ENCODE measurements at regions not wholly inside any gene's neighbourhood (a gene's known extent, or its start where the extent isn't known, plus 50 kb on each side); places are given as distances from the start of the nearest gene placed in this dataset.

DNA sequence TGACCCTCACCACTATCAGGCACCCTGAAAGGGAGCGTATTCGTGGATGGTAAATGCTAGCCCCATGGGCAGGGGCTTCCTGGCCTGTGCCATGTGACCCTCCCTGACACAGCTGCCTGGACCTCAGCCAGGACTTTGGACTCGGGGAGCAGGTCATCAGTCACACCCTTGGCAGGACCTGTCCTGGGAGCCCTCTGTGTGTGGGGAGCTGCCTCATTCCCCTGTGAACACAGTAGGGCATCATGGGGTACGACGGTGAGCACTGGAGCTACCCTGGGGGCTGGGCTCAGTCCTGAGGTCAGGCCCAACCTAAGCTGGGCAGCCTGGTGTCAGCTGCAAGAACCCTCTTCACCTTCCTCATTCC, 129.3 kb upstream of the FAM20C start:
- Histone ChIP-seq H3K27ac (no peak overlapping the region), H3K36me3 (replicated peaks) (no peaks in the 10 kb centered on the region), H3K27me3 (replicated peaks) (no peaks in the 10 kb centered on the region), H3K4me3 (ENCODE audit: low read depth, low read length) (no peak overlapping the region)
- in situ Hi-C loops (cut with HindIII; ENCODE audit: low pct_ligation_motif_present, low sequenced_read_pairs): no loop called here
- DNase-seq: no peak
- TF ChIP-seq, protein P1, sequence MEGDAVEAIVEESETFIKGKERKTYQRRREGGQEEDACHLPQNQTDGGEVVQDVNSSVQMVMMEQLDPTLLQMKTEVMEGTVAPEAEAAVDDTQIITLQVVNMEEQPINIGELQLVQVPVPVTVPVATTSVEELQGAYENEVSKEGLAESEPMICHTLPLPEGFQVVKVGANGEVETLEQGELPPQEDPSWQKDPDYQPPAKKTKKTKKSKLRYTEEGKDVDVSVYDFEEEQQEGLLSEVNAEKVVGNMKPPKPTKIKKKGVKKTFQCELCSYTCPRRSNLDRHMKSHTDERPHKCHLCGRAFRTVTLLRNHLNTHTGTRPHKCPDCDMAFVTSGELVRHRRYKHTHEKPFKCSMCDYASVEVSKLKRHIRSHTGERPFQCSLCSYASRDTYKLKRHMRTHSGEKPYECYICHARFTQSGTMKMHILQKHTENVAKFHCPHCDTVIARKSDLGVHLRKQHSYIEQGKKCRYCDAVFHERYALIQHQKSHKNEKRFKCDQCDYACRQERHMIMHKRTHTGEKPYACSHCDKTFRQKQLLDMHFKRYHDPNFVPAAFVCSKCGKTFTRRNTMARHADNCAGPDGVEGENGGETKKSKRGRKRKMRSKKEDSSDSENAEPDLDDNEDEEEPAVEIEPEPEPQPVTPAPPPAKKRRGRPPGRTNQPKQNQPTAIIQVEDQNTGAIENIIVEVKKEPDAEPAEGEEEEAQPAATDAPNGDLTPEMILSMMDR (IDR thresholded peaks at IDR 0.05; ENCODE audit: low read depth, low read length, missing control alignments): no peak

DNA sequence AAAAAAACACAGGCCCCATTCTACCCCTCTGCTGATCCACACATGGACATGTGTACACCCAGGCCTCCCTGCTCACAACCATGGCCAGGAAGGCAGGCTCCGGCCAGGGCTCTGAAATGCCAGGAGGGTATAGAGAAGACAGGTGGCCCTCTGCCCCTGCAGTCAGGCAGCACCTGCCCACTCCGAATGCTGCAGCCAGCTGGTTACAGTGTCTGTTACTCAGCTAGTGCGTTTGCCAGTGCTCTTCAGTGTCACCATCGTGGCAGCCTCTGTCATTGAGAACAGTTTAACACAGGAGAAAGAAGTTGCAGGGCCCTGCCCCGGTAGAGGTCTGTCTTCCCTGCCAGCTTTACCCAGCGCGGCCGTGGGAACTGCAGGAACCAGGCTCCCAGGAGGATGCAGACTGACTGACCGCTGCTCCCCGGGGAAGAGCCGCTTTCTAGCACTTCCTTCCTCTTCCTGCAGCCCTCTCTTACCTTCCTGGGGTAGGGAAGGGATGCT, 128.8 kb upstream of the FAM20C start:
- in situ Hi-C loops (cut with HindIII; ENCODE audit: low pct_ligation_motif_present, low sequenced_read_pairs): no loop called here
- H3K4me3 ChIP-seq (ENCODE audit: low read depth, low read length): no peak overlapping the region
- TF ChIP-seq, protein P1 (IDR thresholded peaks at IDR 0.05; ENCODE audit: low read depth, low read length, missing control alignments): no peak
- H3K27ac ChIP-seq: no peak overlapping the region
- no peaks in the 10 kb centered on the region for H3K27me3 ChIP-seq (replicated peaks)
- DNase-seq: no peak
- H3K36me3 ChIP-seq (replicated peaks): no peaks in the 10 kb centered on the region

DNA sequence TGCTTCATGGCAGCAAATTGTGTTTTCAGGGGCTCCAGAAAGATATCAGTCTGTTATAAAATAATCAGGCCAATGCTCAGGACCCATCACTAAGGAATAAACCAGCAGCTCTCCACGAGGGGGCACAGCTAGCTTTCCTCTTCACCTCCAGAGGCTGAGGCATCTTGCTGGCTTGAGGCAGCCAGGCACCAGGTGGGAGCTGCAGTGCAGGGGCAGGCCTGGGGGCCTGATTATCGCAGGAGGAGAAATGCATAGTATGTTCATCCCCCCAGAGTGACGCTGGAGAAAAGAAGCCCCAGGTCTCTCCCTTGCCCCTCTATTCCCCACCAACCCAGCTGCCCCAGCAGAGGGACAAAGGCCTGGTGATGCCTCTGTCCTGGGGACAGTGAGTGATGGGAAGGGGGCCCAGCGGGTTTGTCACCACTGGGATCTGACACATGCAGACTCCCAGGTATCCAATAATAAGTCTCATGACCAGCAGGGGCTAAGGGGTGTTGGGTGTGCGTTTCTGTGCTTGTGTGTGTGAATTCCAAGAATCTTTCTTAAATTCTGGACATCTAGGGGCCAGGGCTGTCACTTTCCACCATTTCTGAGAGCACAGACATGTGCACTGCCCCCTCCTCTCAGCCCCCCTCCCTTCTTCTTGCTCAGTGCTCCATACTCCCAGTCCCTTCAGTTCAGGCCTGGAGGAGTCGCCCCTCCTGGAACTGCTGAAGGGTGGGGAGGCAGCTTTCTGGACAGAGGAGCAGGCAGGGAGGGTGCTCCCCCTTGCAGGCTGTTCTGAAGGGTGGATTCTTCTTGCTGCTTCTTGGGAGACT, 128.1 kb upstream of the FAM20C start:
- Histone ChIP-seq H3K27ac (no peak overlapping the region), H3K4me3 (ENCODE audit: low read depth, low read length) (no peak overlapping the region), H3K27me3 (replicated peaks) (no peaks in the 10 kb centered on the region), H3K36me3 (replicated peaks) (no peaks in the 10 kb centered on the region)
- TF ChIP-seq, protein P1 (IDR thresholded peaks at IDR 0.05; ENCODE audit: low read depth, low read length, missing control alignments): peak; percentile 82
- DNase-seq: peak; percentile 70
- in situ Hi-C loops (cut with HindIII; ENCODE audit: low pct_ligation_motif_present, low sequenced_read_pairs): no loop called here

DNA sequence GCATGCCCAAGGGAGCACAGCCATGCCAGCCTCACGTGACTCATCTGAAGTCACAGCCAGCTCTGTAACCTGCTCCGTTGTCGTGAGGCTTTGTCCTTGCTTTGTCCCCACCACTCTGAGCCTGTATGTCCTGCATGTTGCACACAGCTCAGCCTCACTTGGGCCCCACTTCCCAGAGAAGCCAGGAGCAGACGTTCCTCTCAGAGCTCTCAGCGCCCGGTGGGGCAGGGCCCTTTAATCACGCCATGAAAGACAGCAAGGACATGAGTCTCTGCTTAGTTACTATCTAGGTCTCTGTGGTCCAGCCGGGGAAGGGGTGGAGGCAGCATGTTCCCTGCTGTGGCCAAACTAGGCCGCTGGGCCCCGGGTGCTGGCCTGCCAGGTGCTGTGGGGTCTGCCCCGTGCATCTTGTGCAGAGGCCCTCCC, 127.4 kb upstream of the FAM20C start:
- DNase-seq: no peak
- no peak overlapping the region for H3K4me3 ChIP-seq (ENCODE audit: low read depth, low read length)
- H3K27me3 ChIP-seq (replicated peaks): no peaks in the 10 kb centered on the region
- TF ChIP-seq, protein P1 (IDR thresholded peaks at IDR 0.05; ENCODE audit: low read depth, low read length, missing control alignments): no peak
- in situ Hi-C loops (cut with HindIII; ENCODE audit: low pct_ligation_motif_present, low sequenced_read_pairs): no loop called here
- H3K27ac ChIP-seq: no peak overlapping the region
- H3K36me3 ChIP-seq (replicated peaks): no peaks in the 10 kb centered on the region

DNA sequence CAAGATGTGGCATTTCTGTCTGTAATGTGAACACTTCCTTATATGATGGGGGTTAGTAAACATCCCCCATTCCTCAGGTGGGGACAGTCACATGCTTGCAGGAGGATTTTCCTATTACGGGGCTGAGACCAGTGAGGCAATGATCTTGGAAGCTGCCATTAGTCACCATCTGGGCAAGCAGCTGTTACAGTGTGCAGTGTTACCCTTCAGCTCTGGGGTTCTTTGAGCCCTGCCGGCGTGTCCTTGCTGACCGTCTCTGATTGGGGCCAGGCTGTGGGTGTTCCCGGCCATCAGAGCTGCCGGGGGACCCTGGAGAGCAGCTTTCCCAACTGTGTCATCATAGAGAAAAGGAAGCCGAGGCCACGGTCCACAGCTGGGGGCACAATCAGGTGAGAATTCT, 126.8 kb upstream of the FAM20C start:
- TF ChIP-seq, protein P1 (IDR thresholded peaks at IDR 0.05; ENCODE audit: low read depth, low read length, missing control alignments): no peak
- DNase-seq: no peak
- in situ Hi-C loops (cut with HindIII; ENCODE audit: low pct_ligation_motif_present, low sequenced_read_pairs): no loop called here
- Histone ChIP-seq H3K36me3 (replicated peaks) (no peaks in the 10 kb centered on the region), H3K4me3 (ENCODE audit: low read depth, low read length) (no peak overlapping the region), H3K27me3 (replicated peaks) (no peaks in the 10 kb centered on the region), H3K27ac (no peak overlapping the region)
